IPS-18c (cell line): ENCODE measurements at regions not wholly inside any gene's neighbourhood (a gene's known extent, or its start where the extent isn't known, plus 50 kb on each side); places are given as distances from the start of the nearest gene placed in this dataset.

ENCODE experiments used
- H3K4me3 ChIP-seq: 2 replicates; pipeline ENCODE4 v1.7.0; 2013; ENCODE audit warnings: low read depth, mild to moderate bottlenecking, low read length, moderate library complexity; ENCODE audit not compliant: insufficient read depth
- H3K9me3 ChIP-seq: one replicate; pipeline ENCODE4 v1.6.1; 2013; ENCODE audit warnings: mild to moderate bottlenecking, low read length, moderate library complexity; ENCODE audit not compliant: control insufficient read depth, insufficient read depth

DNA sequence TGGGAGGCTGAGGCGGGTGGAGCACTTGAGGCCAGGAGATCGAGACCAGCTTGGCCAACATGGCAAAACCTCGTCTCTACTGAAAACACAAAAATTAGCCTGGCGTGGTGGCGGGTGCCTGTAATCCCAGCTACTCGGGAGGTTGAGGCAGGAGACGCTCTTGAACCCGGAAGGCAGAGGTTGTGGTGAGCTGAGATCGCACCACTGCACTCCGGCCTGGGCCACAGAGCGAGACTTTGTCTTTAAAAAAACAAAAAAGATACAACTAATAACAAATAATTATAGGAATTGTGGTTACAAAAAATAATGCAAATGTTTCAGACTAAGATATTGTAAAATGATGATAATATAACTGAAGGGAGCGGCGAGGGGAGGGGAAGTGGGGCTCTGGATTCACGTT lies 90.3 kb upstream of the RTL6 start:
- Histone ChIP-seq H3K9me3 (no peaks in the 10 kb centered on the region), H3K4me3 (no peak overlapping the region)

DNA sequence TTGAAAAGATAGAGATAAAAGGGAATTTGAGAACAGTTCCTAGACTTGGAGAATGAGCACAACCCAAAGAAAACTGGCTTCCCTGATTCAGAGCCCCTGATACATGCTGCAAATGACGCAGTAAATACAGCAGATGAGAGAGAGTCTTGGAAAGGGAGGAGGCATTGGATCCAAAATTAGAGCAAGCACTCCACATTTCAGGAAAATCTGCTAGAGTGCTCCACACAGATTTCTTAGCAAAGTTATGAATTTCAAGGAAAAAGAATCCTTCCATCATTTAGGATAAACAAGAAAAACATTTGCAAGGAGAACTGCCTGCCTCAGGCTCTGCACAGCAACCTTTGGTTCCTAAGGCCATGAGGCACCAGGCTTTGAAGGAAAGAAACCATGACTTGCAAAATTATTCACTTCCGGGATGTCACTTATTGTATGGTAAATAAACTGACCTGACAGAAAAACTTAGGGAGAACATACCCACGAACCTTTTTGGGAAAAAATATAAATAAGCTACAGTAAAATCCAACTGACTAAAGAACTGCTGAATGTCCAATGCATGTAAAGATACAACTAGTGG lies 89.8 kb upstream of the RTL6 start:
- no peaks in the 10 kb centered on the region for H3K9me3 ChIP-seq
- no peak overlapping the region for H3K4me3 ChIP-seq

DNA sequence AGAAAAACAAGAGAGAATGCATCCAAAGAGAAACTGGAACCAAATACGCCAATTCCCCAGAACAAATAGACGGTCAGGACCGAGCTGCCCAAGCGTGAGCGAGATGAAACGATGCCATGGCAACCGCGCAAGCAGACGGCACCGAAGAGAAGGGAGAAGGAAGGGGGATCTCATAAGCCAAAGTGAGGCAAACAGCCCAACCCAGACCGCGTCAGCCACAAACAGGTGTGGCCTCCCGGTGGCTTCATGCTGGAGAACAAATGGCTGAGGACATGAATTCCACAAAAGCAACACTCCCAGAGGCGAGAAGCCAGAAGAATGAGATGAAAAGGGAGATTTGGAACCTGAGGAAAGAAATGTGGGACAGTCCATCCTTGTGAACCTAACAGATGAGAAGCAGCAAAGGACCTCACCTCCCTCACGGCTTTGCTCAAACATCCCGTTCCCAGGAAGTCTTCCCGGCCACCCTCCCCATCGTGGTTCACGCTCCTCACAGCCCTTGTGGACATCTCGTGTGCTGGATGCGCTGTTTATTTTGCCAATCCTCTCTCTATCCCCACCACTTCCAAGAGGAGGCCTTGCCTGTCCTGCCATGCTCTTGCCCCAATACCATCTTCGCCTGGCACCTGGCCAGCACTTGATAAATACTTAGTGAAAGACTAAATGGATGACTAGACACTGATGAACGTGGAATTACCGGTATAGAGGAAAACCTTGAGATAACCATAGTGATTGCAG lies 89.1 kb upstream of the RTL6 start:
- Histone ChIP-seq H3K9me3 (no peaks in the 10 kb centered on the region), H3K4me3 (no peak overlapping the region)

DNA sequence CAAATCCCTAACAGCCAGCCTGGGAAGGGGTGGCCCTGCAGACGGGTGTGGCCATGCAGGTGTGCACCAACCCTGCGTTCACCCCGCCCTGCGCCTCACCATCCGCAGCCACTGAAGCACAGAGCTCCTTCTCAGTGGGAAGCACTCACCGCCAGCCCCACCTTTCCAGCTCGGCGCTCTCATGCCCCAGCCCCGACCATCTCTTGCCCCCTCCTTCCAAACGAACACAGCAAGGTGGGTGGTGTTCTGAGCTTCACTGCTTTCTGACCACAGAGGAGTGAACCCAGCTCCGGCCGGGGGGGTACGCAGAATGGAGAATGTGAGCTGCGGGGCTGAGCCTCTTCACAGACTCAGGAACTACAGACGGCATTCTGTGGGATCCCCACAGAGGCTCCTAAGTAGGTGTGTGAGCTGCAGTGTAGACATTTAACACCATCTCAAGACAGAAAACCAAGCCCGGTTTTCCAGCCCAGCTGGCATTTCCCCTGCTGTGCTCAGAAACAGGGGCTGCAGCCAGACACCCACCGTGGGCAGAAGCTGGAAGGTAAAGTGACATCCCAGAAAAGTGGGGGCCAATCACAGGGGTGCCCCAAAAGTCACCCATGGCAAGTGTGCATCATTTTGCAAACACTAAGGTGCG lies 88.4 kb upstream of the RTL6 start:
- H3K4me3 ChIP-seq, result no peak overlapping the region
- H3K9me3 ChIP-seq, result no peaks in the 10 kb centered on the region

DNA sequence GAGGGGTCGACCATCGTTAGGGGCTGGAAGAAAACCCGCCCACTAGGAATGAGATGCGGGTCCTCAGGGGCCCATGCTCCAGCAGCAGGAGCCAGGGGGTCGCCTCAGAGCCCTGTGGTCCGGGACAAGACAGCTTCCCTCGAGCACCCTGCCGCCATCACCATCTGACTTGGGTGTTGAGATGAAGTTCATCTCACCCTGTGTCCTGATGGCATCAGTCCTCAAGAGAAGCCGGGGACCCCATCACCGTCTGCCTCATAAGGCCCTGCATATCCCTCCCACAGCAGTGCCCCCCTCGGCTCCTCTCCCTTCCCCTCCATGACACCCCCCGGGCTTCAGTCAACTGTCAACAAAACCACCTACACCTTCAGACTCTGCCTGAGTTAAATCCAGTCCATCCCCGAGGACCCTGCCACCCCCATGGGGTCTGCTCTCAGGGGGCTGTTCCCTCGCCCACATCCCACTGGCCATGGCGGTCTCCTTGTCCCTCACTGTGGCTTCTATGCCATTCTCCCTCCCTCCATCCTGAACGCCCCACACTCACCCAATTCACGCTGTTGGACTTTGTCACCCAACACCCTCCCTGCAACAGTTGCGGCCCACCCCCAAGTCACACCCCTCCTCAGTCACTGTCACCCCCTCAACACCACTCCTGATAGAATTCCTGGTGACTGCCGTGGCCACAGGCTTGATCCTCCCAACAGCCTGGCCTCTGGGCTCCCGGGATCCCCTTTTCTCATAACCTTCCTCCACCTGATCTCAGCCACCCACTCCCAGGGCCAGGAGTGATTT lies 87.7 kb upstream of the RTL6 start:
- no peaks in the 10 kb centered on the region for H3K9me3 ChIP-seq
- H3K4me3 ChIP-seq, result no peak overlapping the region

DNA sequence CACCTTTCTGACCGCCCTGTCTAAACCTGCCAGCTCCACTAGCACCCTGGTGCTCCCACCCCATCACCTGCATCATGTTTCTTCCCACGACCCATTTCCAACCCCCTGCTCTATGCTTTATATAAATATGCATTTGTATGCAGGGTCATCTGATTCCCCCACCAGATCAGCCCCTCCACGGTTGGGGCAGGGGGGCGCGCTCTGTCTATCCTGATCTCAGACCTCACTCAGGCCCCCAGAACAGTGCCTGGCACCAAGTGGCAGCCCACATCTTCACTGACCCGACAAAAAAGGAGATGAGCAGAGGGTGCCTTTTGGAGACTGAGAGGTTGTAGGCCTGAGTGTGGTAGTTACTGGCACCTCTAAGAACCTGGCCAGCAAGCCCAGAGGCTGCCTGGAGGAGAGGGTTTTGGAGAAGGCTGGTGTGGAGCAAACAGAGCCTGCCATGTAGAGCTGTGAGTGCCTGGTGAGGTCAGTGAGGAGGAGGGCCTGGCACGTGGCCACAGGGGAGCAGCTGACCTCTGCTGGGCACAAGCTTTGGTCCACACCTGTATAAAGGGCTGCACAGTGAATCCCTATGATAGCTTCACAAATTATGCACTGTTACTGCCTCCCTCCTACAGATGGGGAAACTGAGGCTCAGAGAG lies 86.3 kb upstream of the RTL6 start:
- H3K9me3 ChIP-seq, result no peaks in the 10 kb centered on the region
- no peak overlapping the region for H3K4me3 ChIP-seq

DNA sequence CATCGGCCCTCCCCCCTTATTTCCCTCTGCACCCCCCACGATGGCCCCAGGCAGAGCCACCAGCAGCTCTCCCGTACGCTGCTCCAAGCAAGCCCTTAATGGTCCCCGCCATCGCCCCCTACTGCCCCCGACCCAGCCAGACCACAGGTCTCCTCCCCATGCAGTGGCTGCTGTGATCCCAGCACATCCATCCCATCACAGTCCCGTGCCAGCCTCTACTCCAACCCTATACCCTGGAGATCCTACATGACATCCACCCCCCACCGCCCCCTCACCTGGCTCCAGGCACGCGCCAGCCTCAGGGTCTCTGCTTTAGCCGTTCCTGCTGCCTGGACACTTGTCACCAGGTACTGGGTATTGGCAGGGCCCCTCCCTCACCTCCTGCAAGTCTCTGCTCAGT lies 85.8 kb upstream of the RTL6 start:
- H3K4me3 ChIP-seq, result no peak overlapping the region
- H3K9me3 ChIP-seq, result no peaks in the 10 kb centered on the region

DNA sequence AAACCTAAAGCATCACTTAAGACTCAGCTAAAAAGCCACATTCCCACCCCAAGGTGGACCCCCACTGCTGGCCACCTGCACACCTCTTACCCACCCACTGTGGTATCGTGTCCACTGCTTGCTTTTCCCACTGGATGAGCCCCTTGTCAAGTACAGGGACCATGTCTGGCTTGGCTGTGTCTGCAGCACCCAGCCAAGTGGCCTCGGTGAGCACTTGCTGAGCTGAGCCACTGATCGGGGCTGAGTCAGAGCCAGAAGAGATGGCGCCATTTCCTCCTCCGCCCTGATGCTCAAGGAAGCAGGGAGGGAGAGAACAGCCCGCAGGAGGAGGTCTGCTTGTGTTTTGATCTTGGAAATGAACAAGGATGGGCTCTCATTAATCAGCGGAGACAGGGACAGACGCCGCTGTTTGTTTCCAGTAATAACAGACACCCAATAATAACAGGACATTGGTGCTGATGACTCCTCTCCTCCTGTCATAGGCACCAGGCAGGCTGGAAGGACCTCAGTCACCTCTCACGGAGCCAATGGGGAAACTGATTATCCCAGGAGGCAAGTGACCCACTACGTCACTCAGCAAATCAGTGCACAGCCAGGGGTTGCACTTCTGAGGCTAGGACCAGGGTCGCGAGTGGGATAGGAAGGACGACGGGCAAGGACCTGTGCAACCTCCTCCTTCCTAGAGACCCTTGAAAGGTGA lies 85.2 kb upstream of the RTL6 start:
- Histone ChIP-seq H3K9me3 (no peaks in the 10 kb centered on the region), H3K4me3 (no peak overlapping the region)

DNA sequence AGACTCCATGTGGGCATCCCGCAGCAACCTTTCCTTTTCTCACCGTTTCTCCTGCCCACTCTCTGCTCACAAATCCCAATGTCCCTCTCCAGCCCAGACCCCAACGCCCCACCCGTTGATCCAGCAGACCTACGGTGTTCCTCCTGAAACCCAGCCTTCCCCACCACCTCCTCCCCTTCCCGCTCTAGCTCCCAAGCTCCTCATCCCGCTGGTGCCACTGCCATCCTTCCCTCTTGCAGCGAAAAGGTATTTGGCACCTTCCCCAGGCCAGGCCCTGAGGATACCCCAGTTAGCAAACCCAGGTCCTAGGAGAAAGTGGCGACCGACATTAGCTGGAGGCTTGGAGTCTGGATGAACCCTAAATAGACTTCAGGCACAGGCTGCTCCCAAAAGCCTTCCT lies 84.0 kb upstream of the RTL6 start:
- Histone ChIP-seq H3K9me3 (no peaks in the 10 kb centered on the region), H3K4me3 (no peak overlapping the region; the same call in 1 of the 2 replicates)

DNA sequence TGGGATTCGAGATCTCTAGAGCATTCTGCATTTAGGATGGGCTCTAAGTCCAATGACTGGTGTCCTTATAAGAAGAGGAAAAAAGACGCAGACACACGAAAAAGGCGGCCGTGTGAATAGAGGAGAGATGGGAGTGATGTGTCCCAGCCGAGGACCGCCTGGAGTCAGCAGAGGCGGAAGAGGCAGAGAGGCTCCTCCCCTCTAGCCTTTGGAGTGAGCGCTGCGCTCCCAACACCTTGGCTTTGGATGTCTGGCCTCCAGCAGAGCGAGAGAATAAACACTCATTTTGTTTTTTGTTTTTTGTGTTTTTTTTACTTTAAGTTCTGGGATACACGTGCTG lies 83.0 kb upstream of the RTL6 start:
- H3K4me3 ChIP-seq, result no peak overlapping the region
- no peaks in the 10 kb centered on the region for H3K9me3 ChIP-seq

DNA sequence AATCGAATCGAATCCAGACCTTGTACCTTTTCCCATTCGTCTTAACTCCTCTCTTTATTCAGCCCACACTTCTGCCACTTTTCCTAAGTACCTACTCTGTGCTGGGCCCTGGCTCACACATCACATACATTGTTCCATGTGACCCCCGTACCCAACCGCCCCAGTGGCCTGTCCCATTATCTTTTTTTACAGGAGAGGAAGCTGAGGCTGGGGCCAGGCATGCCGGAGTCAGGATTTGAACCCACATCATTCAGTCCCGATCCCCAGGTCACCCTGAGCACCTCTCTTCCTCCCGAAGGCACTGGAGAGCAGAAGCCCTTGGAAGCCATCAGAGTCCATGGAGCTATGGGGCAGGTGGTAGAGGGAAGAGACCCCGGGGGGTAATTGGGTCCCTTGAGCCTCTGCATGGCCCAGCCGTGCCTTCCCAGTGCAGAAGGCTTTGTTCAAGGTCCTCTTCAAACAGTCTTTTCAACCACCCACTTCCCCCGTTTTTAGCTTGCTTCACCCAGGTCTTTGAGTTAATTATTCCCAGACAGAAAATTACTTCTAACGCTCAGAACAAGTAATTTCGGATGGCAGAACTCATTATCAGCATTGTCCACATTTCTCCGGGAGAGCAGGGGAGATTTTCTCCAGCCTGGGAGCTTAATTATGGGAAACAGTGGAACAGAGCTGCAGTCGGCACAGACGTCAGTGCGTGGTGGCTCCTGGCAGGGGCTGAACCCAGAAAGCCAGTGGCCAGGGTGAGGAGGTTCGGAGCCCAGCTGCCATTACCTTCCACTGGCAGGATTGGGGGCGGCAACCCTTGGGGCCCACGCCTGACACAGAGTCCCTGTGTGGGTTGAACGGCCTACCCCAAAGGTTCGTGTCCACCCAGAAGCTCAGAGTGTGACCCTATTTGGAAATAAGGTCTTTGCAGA lies 82.4 kb upstream of the RTL6 start:
- Histone ChIP-seq H3K9me3 (no peaks in the 10 kb centered on the region), H3K4me3 (no peak overlapping the region)

DNA sequence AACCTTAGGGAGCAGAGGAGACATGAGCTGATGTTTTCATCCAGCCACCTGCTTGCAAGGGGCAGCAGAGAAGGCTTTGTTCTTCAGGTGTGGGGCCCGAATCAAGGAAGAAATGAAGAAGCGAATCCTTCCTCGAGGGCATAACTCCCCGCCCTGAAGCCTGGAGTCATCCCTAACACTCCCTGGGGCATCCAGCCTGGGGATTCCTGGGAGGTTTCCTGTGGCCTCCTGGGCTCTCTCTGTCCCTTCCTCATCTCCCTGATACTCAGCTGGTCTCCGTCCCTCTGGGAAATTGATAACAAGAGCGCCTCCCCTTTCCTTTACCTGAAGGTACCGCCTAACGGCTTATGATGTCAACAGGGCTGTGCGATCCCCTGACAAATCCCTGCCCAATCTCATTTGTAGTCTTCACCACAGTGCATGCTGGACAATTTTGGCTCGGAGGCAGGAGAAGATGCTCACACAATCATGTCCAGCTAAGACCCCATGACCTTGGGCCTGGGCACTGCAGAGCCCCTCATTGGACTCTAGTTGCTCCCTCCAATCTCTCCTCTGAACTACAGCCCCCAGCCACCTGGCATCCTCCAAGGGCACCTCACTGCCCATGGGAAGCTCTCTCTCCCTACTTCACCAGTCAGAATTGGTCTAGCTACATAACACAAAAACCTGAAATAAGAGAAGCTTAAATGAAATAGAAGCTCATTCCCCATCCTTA lies 80.6 kb upstream of the RTL6 start:
- no peaks in the 10 kb centered on the region for H3K9me3 ChIP-seq
- H3K4me3 ChIP-seq, result no peak overlapping the region

DNA sequence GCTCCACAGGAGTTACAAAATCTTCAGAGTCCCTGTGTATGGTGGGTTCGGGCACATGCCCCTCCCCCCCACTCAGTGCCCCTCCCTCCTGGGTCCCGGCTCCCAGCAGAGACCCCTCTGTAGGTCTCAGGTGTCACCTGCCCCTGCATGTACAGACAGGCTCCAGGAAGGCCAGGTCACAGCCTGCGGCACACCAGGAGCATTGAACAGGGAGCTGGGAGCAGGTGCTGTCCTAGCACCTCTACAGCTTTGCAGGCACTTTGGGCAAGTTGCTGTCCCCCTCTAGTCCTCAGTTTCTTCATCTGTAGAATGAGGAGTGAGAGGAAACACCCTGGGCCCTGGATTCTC lies 80.1 kb upstream of the RTL6 start:
- Histone ChIP-seq H3K9me3 (no peaks in the 10 kb centered on the region), H3K4me3 (no peak overlapping the region)

DNA sequence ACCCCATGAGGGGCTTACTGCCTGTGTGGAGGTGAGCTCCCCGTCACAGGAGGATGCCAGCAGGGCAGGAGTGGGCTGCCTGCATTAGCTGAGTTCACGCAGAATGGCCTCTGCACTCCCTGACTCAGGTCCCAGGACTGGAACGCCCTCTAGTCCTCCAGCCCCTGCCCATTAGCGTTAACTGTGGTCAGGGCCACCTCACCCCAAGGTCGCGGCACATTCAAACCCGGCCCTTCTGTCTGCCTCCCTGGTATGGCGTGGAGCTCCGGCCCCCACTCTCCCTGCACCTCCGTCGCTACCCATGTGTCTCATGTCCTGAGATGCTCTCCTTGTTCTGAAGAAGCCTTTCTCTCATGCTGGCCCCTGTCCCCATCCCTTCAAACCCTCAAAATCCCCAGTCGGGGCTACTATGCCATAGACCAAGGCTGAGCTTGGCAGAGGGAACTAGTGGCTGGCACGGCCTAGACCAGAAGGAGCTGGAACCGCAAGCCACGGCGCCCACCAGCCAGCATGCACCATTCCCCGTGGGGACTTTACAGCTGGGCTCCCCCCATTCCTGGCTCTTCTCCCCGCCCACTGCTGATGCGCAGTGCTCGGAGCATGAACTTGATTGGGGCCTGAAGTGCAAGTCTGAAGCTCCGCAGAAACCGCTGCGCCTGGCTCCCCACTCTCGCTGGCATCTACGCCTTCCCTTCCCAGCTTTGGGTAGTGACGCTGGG lies 79.5 kb upstream of the RTL6 start:
- H3K4me3 ChIP-seq, result no peak overlapping the region
- no peaks in the 10 kb centered on the region for H3K9me3 ChIP-seq
